OCI-LY7 (cell line): ENCODE measurements at regions not wholly inside any gene's neighbourhood (a gene's known extent, or its start where the extent isn't known, plus 50 kb on each side); places are given as distances from the start of the nearest gene placed in this dataset.
A peak's percentile ranks its signal among the peaks of the same experiment; 100 is the strongest.

ENCODE experiments used
- BruUV-seq: library from RNA; stranded (reverse); fragments of 400-500 nt; replicated peaks from 2 replicates; lab custom pipeline; 2021; lab: Mats Ljungman, UMichigan
- CTCF ChIA-PET: fragments of 300-600 bp; sonication (Branson Sonifier 250); formaldehyde crosslinking; loops from one replicate; lab custom pipeline; 2022; ENCODE audit warnings: antibody characterized with exemption; ENCODE audit not compliant: unreplicated experiment; lab: Charles Lee
- POLR2A ChIA-PET: fragments of 300-600 bp; sonication (Branson Sonifier 250); formaldehyde crosslinking; loops from one replicate; lab custom pipeline; 2022; ENCODE audit warnings: antibody characterized with exemption; lab: Charles Lee
- DNase-seq: peaks from one replicate; pipeline ENCODE4 v3.0.0-alpha.2; 2015; ENCODE audit warnings: low spot score
- H2AFZ ChIP-seq: fragments of 200-600 bp; sonication (generic), shearing (Covaris generic); 2 replicates; pipeline ENCODE4 v1.6.1; 2014; ENCODE audit warnings: mild to moderate bottlenecking, antibody characterized with exemption, low read length, moderate library complexity
- H3K27ac ChIP-seq: fragments of 200-600 bp; sonication (generic); 2 replicates; pipeline ENCODE4 v1.5.1; 2014; ENCODE audit warnings: mixed run types, low read depth, mild to moderate bottlenecking, moderate library complexity, low read length, inconsistent platforms; ENCODE audit not compliant: poor library complexity, severe bottlenecking
- H3K36me3 ChIP-seq: fragments of 200-600 bp; sonication (generic); 2 replicates; pipeline ENCODE4 v1.6.1; 2014; ENCODE audit warnings: mild to moderate bottlenecking, antibody characterized with exemption, low read length, moderate library complexity, mixed read lengths; ENCODE audit not compliant: insufficient read depth
- H3K4me1 ChIP-seq: fragments of 200-600 bp; sonication (generic); 2 replicates; pipeline ENCODE4 v1.5.1; 2014; ENCODE audit warnings: mild to moderate bottlenecking, low read length; ENCODE audit not compliant: insufficient read depth, poor library complexity, severe bottlenecking
- H3K4me2 ChIP-seq: fragments of 200-600 bp; sonication (generic); 2 replicates; pipeline ENCODE4 v1.6.1; 2014; ENCODE audit warnings: mild to moderate bottlenecking, low read length
- H3K4me3 ChIP-seq: fragments of 200-600 bp; sonication (generic); 2 replicates; pipeline ENCODE4 v1.5.1; 2014; ENCODE audit warnings: mild to moderate bottlenecking, low read depth, low read length; ENCODE audit not compliant: poor library complexity, severe bottlenecking
- H3K79me2 ChIP-seq: fragments of 200-600 bp; sonication (generic); 2 replicates; pipeline ENCODE4 v1.6.1; 2016; ENCODE audit warnings: low read depth, mild to moderate bottlenecking, low read length, moderate library complexity, mixed read lengths; ENCODE audit not compliant: insufficient read depth
- H3K9me2 ChIP-seq: fragments of 200-600 bp; sonication (generic); 2 replicates; pipeline ENCODE4 v1.6.1; 2016; ENCODE audit warnings: mild to moderate bottlenecking, low read length, mixed read lengths; ENCODE audit not compliant: insufficient read depth
- H3K9me3 ChIP-seq: fragments of 200-600 bp; sonication (generic); 2 replicates; pipeline ENCODE4 v1.6.1; 2014; ENCODE audit warnings: mild to moderate bottlenecking, mixed run types, low read length, mixed read lengths
- H4K20me1 ChIP-seq: fragments of 200-600 bp; sonication (generic); 2 replicates; pipeline ENCODE4 v1.6.1; 2014; ENCODE audit warnings: mild to moderate bottlenecking, antibody characterized with exemption, low read length, moderate library complexity, mixed read lengths; ENCODE audit not compliant: insufficient read depth
- EZH2phosphoT487 ChIP-seq: fragments of 200-600 bp; sonication (generic); IDR thresholded peaks from 2 replicates; pipeline ENCODE4 v1.6.1; 2018; ENCODE audit warnings: low read depth, borderline replicate concordance, mild to moderate bottlenecking, mixed run types, antibody characterized with exemption, low read length, moderate library complexity, mixed read lengths
- intact Hi-C: fragments of 100-400 bp; cut with micrococcal nuclease; formaldehyde crosslinking; loops from one replicate; pipeline ENCODE4 v1.10.0; 2022; ENCODE audit not compliant: unreplicated experiment
- TF ChIP-seq, protein P1 (sequence below): fragments of 200-600 bp; sonication (generic); conservative IDR thresholded peaks from 2 replicates; pipeline ENCODE4 v1.5.1; 2014; ENCODE audit warnings: mild to moderate bottlenecking, antibody characterized with exemption, low read length, moderate library complexity, mixed read lengths

DNA sequence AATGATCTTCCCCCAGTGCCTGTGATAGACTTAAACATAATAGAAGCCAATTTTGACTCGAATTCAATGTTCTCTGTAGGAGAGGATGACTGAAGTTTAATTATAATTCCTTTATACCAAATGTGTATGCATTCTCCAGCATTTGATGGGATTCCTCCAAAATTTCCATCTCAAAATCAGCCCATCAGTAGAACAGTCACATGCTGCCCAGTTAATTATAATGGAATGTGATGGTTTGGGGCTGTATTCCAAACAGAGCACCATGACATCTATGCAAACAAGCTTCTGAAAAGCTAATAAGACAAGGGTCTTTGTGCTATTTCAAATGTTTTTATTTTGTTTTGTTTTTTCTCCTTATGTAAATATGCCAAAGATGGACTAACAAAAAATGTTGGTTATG, 127.7 kb upstream of the SPATA16 start:
- Histone ChIP-seq H2AFZ (no peak overlapping the region), H3K4me1 (no peaks in the 10 kb centered on the region), H3K36me3 (no peaks in the 10 kb centered on the region), H3K27ac (no peak overlapping the region), H3K79me2 (no peaks in the 10 kb centered on the region), H3K4me3 (no peak overlapping the region), H3K4me2 (no peak overlapping the region), H4K20me1 (no peaks in the 10 kb centered on the region), H3K9me3 (no peaks in the 10 kb centered on the region), H3K9me2 (no peaks in the 10 kb centered on the region)
- no peak for DNase-seq
- no TSS peak for BruUV-seq
- CTCF ChIA-PET: no interaction called here
- POLR2A ChIA-PET: no interaction called here
- TF ChIP-seq, protein P1, sequence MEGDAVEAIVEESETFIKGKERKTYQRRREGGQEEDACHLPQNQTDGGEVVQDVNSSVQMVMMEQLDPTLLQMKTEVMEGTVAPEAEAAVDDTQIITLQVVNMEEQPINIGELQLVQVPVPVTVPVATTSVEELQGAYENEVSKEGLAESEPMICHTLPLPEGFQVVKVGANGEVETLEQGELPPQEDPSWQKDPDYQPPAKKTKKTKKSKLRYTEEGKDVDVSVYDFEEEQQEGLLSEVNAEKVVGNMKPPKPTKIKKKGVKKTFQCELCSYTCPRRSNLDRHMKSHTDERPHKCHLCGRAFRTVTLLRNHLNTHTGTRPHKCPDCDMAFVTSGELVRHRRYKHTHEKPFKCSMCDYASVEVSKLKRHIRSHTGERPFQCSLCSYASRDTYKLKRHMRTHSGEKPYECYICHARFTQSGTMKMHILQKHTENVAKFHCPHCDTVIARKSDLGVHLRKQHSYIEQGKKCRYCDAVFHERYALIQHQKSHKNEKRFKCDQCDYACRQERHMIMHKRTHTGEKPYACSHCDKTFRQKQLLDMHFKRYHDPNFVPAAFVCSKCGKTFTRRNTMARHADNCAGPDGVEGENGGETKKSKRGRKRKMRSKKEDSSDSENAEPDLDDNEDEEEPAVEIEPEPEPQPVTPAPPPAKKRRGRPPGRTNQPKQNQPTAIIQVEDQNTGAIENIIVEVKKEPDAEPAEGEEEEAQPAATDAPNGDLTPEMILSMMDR: no peak
- intact Hi-C loops: no loop called here

DNA sequence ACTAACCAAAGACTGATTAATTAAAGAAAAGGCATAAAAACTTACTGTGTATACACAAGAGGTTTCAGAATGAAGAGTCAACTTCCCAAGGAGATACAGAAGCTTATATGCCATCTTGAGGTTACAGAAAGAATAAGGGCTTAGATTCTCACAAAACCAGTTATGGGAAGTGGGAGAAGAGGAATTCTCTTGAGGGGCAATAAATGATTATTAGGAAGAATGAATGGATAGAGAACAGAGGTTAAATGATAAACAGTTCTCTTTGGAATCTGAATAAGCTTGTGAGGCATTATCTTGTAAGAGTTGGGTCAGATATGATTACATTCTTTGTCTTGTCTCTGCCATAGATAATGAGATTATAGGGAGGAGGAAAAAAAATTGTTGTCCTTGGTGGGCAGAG, 126.7 kb upstream of the SPATA16 start:
- Histone ChIP-seq H3K4me2 (no peak overlapping the region), H2AFZ (no peak overlapping the region), H3K4me1 (no peaks in the 10 kb centered on the region), H3K4me3 (no peak overlapping the region), H3K36me3 (no peaks in the 10 kb centered on the region), H4K20me1 (no peaks in the 10 kb centered on the region), H3K9me2 (no peaks in the 10 kb centered on the region), H3K79me2 (no peaks in the 10 kb centered on the region), H3K27ac (no peak overlapping the region), H3K9me3 (no peaks in the 10 kb centered on the region)
- no TSS peak for BruUV-seq
- CTCF ChIA-PET: no interaction called here
- intact Hi-C loops: no loop called here
- no peak for TF ChIP-seq EZH2phosphoT487
- TF ChIP-seq, protein P1: no peak
- POLR2A ChIA-PET: no interaction called here
- no peak for DNase-seq

DNA sequence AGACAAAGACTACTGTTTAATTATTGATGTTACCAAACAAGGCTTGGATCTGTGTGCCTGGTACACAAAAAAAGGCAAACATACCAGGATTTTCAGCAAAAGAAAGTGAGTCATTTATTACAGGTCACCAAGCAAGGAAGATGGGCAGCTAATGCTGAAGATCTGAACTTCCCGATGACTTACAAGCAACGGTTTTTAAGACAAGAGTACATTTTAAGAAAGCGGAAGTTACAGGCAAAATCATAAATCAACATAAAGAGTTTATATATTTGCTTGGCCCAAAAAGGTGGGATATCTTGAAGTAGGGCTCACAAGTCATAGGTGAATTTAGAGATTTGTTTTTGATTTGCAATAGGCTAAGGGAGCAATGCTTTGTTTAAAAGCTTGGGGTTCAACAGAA, 125.4 kb upstream of the SPATA16 start:
- H3K27ac ChIP-seq: no peak overlapping the region
- TF ChIP-seq, protein P1: no peak
- no peak for TF ChIP-seq EZH2phosphoT487
- no peaks in the 10 kb centered on the region for H3K36me3 ChIP-seq
- CTCF ChIA-PET: no interaction called here
- H3K4me1 ChIP-seq: no peaks in the 10 kb centered on the region
- POLR2A ChIA-PET: no interaction called here
- no TSS peak for BruUV-seq
- H3K4me2 ChIP-seq: no peak overlapping the region
- H3K9me3 ChIP-seq: no peaks in the 10 kb centered on the region
- H4K20me1 ChIP-seq: no peaks in the 10 kb centered on the region
- peak; percentile 1 for DNase-seq
- H3K9me2 ChIP-seq: no peaks in the 10 kb centered on the region
- H2AFZ ChIP-seq: no peak overlapping the region
- no peak overlapping the region for H3K4me3 ChIP-seq
- intact Hi-C loops: no loop called here
- H3K79me2 ChIP-seq: no peaks in the 10 kb centered on the region
